Neuron (in vitro differentiated cells): ENCODE measurements at regions not wholly inside any gene's neighbourhood (a gene's known extent, or its start where the extent isn't known, plus 50 kb on each side); places are given as distances from the start of the nearest gene placed in this dataset.

Experiments
- H2AFZ ChIP-seq: one replicate; pipeline ENCODE4 v1.6.1; 2013; ENCODE audit warnings: low read depth, mild to moderate bottlenecking, inconsistent platforms, low read length, moderate library complexity
- H3K27me3 ChIP-seq: one replicate; pipeline ENCODE4 v1.6.1; 2013; ENCODE audit warnings: low read length; ENCODE audit not compliant: insufficient read depth
- H3K36me3 ChIP-seq: one replicate; pipeline ENCODE4 v1.6.1; 2013; ENCODE audit warnings: low read length; ENCODE audit not compliant: insufficient read depth
- H3K4me1 ChIP-seq: one replicate; pipeline ENCODE4 v1.6.1; 2013; ENCODE audit warnings: low read length; ENCODE audit not compliant: insufficient read depth
- H3K4me3 ChIP-seq: 2 replicates; pipeline ENCODE4 v1.5.1; 2013; ENCODE audit warnings: mild to moderate bottlenecking, low read length, moderate library complexity
- H3K9me3 ChIP-seq: one replicate; pipeline ENCODE4 v1.6.1; 2013; ENCODE audit warnings: low read length

DNA sequence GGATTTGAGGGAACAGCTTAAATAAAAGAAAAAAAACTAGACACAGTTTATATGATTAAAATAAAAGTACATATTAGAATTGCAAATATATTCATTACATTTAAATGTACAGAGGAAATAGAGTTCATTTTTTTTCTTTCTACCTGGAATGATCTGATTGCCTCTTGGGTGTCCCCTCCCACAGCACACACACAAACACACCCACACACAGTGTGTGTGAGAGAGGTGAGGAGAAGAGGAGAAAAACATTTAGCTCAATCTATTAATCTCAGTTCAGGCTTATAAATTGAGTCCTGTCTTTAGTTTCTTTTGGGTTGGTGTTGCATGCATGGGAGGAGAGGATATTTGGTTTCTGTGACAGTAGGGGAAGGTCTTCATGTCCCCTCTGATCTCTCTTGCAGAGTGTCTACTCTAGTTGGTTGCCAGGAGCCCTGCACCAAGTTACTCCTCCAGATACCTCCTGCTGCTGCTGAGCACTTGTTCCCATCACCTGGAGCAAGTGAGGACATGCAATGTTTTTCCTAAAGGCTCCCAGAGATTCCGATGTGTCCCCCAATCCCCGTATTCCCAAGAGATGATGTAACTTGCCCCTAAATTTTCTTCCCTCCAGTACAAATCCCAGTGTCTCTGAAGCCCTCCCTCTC, 50.8 kb upstream of the REG3A start:
- Histone ChIP-seq H3K4me1 (no peaks in the 10 kb centered on the region), H3K9me3 (no peaks in the 10 kb centered on the region), H3K36me3 (no peaks in the 10 kb centered on the region), H2AFZ (no peak overlapping the region), H3K27me3 (no peaks in the 10 kb centered on the region), H3K4me3 (no peak overlapping the region)
